ENCODE measurements at regions not wholly inside any gene's neighbourhood (a gene's known extent, or its start where the extent isn't known, plus 50 kb on each side); places are given as distances from the start of the nearest gene placed in this dataset.

DNA sequence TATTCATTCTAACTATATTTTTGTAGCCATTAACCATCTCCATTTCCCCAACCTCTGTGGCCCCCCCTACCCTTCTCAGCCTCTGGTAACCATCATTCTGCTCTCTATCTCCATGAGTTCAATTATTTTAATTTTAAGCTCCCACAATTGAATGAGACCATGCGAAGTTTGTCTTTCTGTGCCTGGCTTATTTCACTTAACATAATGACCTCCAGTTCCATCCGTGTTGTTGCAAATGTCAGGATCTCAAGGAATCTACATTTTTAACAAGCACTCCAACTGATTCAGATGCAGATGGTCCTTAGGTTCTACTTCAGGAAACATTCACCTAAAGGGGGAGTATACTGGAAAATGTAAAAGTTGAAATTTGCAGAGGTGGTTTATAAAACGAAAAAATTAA lies 60.2 kb upstream of the PTPN12 start (continued):
- TF ChIP-seq, protein P1, sequence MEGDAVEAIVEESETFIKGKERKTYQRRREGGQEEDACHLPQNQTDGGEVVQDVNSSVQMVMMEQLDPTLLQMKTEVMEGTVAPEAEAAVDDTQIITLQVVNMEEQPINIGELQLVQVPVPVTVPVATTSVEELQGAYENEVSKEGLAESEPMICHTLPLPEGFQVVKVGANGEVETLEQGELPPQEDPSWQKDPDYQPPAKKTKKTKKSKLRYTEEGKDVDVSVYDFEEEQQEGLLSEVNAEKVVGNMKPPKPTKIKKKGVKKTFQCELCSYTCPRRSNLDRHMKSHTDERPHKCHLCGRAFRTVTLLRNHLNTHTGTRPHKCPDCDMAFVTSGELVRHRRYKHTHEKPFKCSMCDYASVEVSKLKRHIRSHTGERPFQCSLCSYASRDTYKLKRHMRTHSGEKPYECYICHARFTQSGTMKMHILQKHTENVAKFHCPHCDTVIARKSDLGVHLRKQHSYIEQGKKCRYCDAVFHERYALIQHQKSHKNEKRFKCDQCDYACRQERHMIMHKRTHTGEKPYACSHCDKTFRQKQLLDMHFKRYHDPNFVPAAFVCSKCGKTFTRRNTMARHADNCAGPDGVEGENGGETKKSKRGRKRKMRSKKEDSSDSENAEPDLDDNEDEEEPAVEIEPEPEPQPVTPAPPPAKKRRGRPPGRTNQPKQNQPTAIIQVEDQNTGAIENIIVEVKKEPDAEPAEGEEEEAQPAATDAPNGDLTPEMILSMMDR (IDR thresholded peaks at IDR 0.05; ENCODE audit: control extremely low read depth in 1 of 3, insufficient read depth in 1 of 3, low read depth in 1 of 3, low read length in 3 of 3) = no peak
- no peak for TF ChIP-seq TCF12 (IDR thresholded peaks at IDR 0.05; ENCODE audit: low read depth, low read length)

Measured in H1 (cell line).